ENCODE measurements at regions not wholly inside any gene's neighbourhood (a gene's known extent, or its start where the extent isn't known, plus 50 kb on each side); places are given as distances from the start of the nearest gene placed in this dataset.
"Not testable (repeated sequence)": the region's sequence is repeated elsewhere in the genome, so short reads cannot be mapped to it uniquely, and the experiment has no call there.

- POLR2A ChIA-PET = no interaction called here
- CTCF ChIA-PET = no interaction called here
- DNase-seq (ENCODE audit: extremely low spot score) = no peak
- TF ChIP-seq CTCF (IDR thresholded peaks at IDR 0.05; ENCODE audit: control extremely low read depth, extremely low read depth, low read depth, missing control alignments) = no peak
These were observed 177.8 kb downstream of the OTOL1 start for GRCh38 chr3:161674402-161674801.

- CTCF ChIA-PET; DNase-seq (ENCODE audit: extremely low spot score); POLR2A ChIA-PET: not testable (repeated sequence)
These were observed 185.2 kb downstream of the OTOL1 start for GRCh38 chr3:161681831-161682230.

- ChIA-PET POLR2A (no interaction called here), CTCF (no interaction called here)
These were observed 186.1 kb downstream of the OTOL1 start for GRCh38 chr3:161682715-161683114.

GRCh38 chr3:161689584-161690298, 193.1 kb downstream of the OTOL1 start:
- DNase-seq (ENCODE audit: extremely low spot score) = no peak
- CTCF ChIA-PET = no interaction called here
- no peak for TF ChIP-seq CTCF (IDR thresholded peaks at IDR 0.05; ENCODE audit: control extremely low read depth, extremely low read depth, low read depth, missing control alignments)
- POLR2A ChIA-PET = interaction anchor here (0.5 kb wide), 1 partner anchor 1154 kb away, joined by 9 read pairs; no protein-coding TSS in a partner anchor

More at GRCh38 chr3:161682715-161683114, 186.1 kb downstream of the OTOL1 start:
- no peak for TF ChIP-seq CTCF (IDR thresholded peaks at IDR 0.05; ENCODE audit: control extremely low read depth, extremely low read depth, low read depth, missing control alignments)
- no peak for DNase-seq (ENCODE audit: extremely low spot score)

- no peak for DNase-seq (ENCODE audit: extremely low spot score)
- ChIA-PET CTCF (no interaction called here), POLR2A (interaction anchor here (0.5 kb wide), 1 partner anchor 1154 kb away, joined by 9 read pairs; no protein-coding TSS in a partner anchor)
- no peak for TF ChIP-seq CTCF (IDR thresholded peaks at IDR 0.05; ENCODE audit: control extremely low read depth, extremely low read depth, low read depth, missing control alignments)
These were observed 193.7 kb downstream of the OTOL1 start for GRCh38 chr3:161690299-161690620.

- POLR2A ChIA-PET = no interaction called here
- no peak for TF ChIP-seq CTCF (IDR thresholded peaks at IDR 0.05; ENCODE audit: control extremely low read depth, extremely low read depth, low read depth, missing control alignments)
- DNase-seq (ENCODE audit: extremely low spot score) = no peak
These were observed 195.1 kb downstream of the OTOL1 start for GRCh38 chr3:161691677-161692076.

GRCh38 chr3:161694682-161695564, 198.3 kb downstream of the OTOL1 start:
- peak; percentile 15 for DNase-seq (ENCODE audit: extremely low spot score)
- CTCF ChIA-PET = no interaction called here
- POLR2A ChIA-PET = no interaction called here
- TF ChIP-seq CTCF (IDR thresholded peaks at IDR 0.05; ENCODE audit: control extremely low read depth, extremely low read depth, low read depth, missing control alignments) = no peak

More at GRCh38 chr3:161691677-161692076, 195.1 kb downstream of the OTOL1 start:
- CTCF ChIA-PET = interaction anchor here (0.8 to 1.8 kb wide), 4 partner anchors 9 to 123 kb away, joined by 3 to 6 read pairs (median 4); no protein-coding TSS in a partner anchor
